ENCODE measurements at regions not wholly inside any gene's neighbourhood (a gene's known extent, or its start where the extent isn't known, plus 50 kb on each side); places are given as distances from the start of the nearest gene placed in this dataset.

DNA sequence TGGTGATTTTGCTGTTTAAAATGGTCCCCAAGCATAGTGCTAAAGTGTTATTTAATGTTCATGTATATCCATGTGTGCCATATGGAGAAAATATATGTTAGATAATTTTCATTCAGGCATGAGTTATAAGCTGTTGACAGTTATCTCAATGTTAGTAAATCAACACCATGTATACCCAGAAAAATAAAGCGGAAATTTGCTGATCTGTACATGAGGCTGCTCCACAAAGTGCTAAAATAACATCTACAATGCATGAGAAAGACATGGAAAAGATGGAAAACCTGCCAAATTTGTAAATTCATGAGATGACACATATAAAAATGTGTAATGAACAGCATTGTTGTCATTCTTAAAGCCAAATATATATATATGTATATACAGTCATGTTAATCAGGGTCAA lies 1199.2 kb downstream of the FSCB start:
- TF ChIP-seq, protein P1, sequence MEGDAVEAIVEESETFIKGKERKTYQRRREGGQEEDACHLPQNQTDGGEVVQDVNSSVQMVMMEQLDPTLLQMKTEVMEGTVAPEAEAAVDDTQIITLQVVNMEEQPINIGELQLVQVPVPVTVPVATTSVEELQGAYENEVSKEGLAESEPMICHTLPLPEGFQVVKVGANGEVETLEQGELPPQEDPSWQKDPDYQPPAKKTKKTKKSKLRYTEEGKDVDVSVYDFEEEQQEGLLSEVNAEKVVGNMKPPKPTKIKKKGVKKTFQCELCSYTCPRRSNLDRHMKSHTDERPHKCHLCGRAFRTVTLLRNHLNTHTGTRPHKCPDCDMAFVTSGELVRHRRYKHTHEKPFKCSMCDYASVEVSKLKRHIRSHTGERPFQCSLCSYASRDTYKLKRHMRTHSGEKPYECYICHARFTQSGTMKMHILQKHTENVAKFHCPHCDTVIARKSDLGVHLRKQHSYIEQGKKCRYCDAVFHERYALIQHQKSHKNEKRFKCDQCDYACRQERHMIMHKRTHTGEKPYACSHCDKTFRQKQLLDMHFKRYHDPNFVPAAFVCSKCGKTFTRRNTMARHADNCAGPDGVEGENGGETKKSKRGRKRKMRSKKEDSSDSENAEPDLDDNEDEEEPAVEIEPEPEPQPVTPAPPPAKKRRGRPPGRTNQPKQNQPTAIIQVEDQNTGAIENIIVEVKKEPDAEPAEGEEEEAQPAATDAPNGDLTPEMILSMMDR (conservative IDR thresholded peaks at IDR 0.05 in 1 of 2, IDR thresholded peaks at IDR 0.05 in 1 of 2; ENCODE audit: low read depth in 1 of 2, low read length in 2 of 2) = no peak
- no peak for TF ChIP-seq EZH2 (IDR thresholded peaks at IDR 0.05; ENCODE audit: low read length, missing control alignments)
